ENCODE measurements at regions not wholly inside any gene's neighbourhood (a gene's known extent, or its start where the extent isn't known, plus 50 kb on each side); places are given as distances from the start of the nearest gene placed in this dataset.

DNA sequence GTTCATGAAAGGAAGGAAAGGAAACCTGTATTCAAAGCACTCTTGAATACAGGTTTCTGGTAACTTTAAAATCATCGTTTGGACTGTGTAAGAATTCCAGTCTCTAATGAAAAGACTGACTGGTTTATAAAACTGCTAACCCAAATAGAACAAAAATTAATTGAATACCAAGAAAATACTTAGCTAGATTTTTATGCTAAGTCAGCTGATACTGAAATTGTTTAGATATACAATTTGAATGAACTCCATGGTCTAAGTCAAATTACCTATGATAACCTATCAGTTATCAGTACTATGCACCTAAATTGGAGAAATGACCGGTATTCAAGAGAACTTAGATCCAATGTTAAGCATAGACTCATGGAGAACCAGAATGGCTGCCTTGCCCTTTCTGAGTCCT lies 338.3 kb downstream of the RNF144B start:
- ATAC-seq (ENCODE audit: insufficient read depth, low read depth) (no peak), DNase-seq (no peak)
- no peaks in the 10 kb centered on the region for H3K36me3 ChIP-seq (ENCODE audit: insufficient read depth, low read length)
- H3K4me1 ChIP-seq (ENCODE audit: insufficient read depth, low read length): no peaks in the 10 kb centered on the region
- no peak overlapping the region for H3K4me3 ChIP-seq (ENCODE audit: low read depth in 1 of 2, low read length in 2 of 2)
- H3K79me2 ChIP-seq (ENCODE audit: insufficient read depth, low read length): no peaks in the 10 kb centered on the region
- no peak overlapping the region for H3K4me2 ChIP-seq (ENCODE audit: insufficient read depth, low read length)
- H4K20me1 ChIP-seq (ENCODE audit: insufficient read depth, low read length): no peaks in the 10 kb centered on the region
- TF ChIP-seq CTCF (IDR thresholded peaks at IDR 0.05; ENCODE audit: borderline replicate concordance, extremely low read depth, low read length, poor library complexity, severe bottlenecking) (no peak), EZH2 (IDR thresholded peaks at IDR 0.05; ENCODE audit: borderline replicate concordance, low read depth, low read length, severe bottlenecking) (no peak)
- no peak overlapping the region for H3K9ac ChIP-seq (ENCODE audit: low read depth, low read length)
- no peak overlapping the region for H3K27ac ChIP-seq (ENCODE audit: low read length)
- no peaks in the 10 kb centered on the region for H3K9me3 ChIP-seq (ENCODE audit: insufficient read depth, low read length, severe bottlenecking)
- no peak overlapping the region for H2AFZ ChIP-seq (ENCODE audit: low read depth, low read length)
- no peaks in the 10 kb centered on the region for H3K27me3 ChIP-seq (ENCODE audit: insufficient read depth, low read length, poor library complexity)

- Histone ChIP-seq H3K4me3 (ENCODE audit: low read depth in 1 of 2, low read length in 2 of 2) (no peak overlapping the region), H3K27me3 (ENCODE audit: insufficient read depth, low read length, poor library complexity) (no peaks in the 10 kb centered on the region), H3K4me2 (ENCODE audit: insufficient read depth, low read length) (no peak overlapping the region), H4K20me1 (ENCODE audit: insufficient read depth, low read length) (no peaks in the 10 kb centered on the region), H3K79me2 (ENCODE audit: insufficient read depth, low read length) (no peaks in the 10 kb centered on the region), H3K36me3 (ENCODE audit: insufficient read depth, low read length) (no peaks in the 10 kb centered on the region), H3K4me1 (ENCODE audit: insufficient read depth, low read length) (no peaks in the 10 kb centered on the region), H3K27ac (ENCODE audit: low read length) (no peak overlapping the region), H2AFZ (ENCODE audit: low read depth, low read length) (no peak overlapping the region), H3K9me3 (ENCODE audit: insufficient read depth, low read length, severe bottlenecking) (no peaks in the 10 kb centered on the region), H3K9ac (ENCODE audit: low read depth, low read length) (no peak overlapping the region)
- no peak for DNase-seq
- no peak for ATAC-seq (ENCODE audit: insufficient read depth, low read depth)
- TF ChIP-seq EZH2 (IDR thresholded peaks at IDR 0.05; ENCODE audit: borderline replicate concordance, low read depth, low read length, severe bottlenecking) (no peak), CTCF (IDR thresholded peaks at IDR 0.05; ENCODE audit: borderline replicate concordance, extremely low read depth, low read length, poor library complexity, severe bottlenecking) (no peak)
Measured at GRCh38 chr6:18733921-18734550, 346.9 kb downstream of the RNF144B start.

DNA sequence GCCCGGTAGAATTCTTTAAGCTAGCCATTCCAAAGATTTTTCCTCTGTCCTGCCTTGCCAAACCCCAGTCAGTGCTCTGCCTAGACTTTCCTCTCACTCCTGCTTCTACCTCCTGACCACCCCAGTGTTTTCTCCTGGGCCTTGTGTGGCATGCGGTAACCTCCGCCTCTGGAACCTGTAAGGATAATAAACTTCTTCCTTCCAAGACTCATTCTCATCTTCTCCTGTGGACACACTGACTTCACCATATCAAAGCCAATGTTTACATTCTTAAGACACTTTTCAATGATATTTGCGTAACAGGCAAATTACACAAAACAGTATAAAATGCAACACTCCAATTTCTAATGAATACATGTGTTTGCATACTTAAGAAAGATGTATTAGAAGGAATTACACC lies 354.6 kb downstream of the RNF144B start:
- DNase-seq: no peak

More for the DNA sequence above, 354.6 kb downstream of the RNF144B start:
- ATAC-seq (ENCODE audit: insufficient read depth, low read depth): no peak
- no peak overlapping the region for H3K9ac ChIP-seq (ENCODE audit: low read depth, low read length)
- H3K4me1 ChIP-seq (ENCODE audit: insufficient read depth, low read length): no peaks in the 10 kb centered on the region
- no peak overlapping the region for H3K4me2 ChIP-seq (ENCODE audit: insufficient read depth, low read length)
- TF ChIP-seq EZH2 (IDR thresholded peaks at IDR 0.05; ENCODE audit: borderline replicate concordance, low read depth, low read length, severe bottlenecking) (no peak), CTCF (IDR thresholded peaks at IDR 0.05; ENCODE audit: borderline replicate concordance, extremely low read depth, low read length, poor library complexity, severe bottlenecking) (no peak)
- H3K36me3 ChIP-seq (ENCODE audit: insufficient read depth, low read length): no peaks in the 10 kb centered on the region
- H3K27ac ChIP-seq (ENCODE audit: low read length): no peak overlapping the region
- no peaks in the 10 kb centered on the region for H3K9me3 ChIP-seq (ENCODE audit: insufficient read depth, low read length, severe bottlenecking)
- H3K4me3 ChIP-seq (ENCODE audit: low read depth in 1 of 2, low read length in 2 of 2): no peak overlapping the region
- no peaks in the 10 kb centered on the region for H3K27me3 ChIP-seq (ENCODE audit: insufficient read depth, low read length, poor library complexity)
- H2AFZ ChIP-seq (ENCODE audit: low read depth, low read length): no peak overlapping the region
- H4K20me1 ChIP-seq (ENCODE audit: insufficient read depth, low read length): no peaks in the 10 kb centered on the region
- no peaks in the 10 kb centered on the region for H3K79me2 ChIP-seq (ENCODE audit: insufficient read depth, low read length)
